HG02943 (cell line): ENCODE measurements at regions not wholly inside any gene's neighbourhood (a gene's known extent, or its start where the extent isn't known, plus 50 kb on each side); places are given as distances from the start of the nearest gene placed in this dataset.
"Not testable (repeated sequence)": the region's sequence is repeated elsewhere in the genome, so short reads cannot be mapped to it uniquely, and the experiment has no call there.

Source experiments
- ATAC-seq: cut with Tn5 transposase; IDR thresholded peaks from one replicate; pipeline ENCODE4 v1.9.1; 2021; ENCODE audit warnings: mild to moderate bottlenecking, low read depth, moderate library complexity; ENCODE audit not compliant: unreplicated experiment

DNA sequence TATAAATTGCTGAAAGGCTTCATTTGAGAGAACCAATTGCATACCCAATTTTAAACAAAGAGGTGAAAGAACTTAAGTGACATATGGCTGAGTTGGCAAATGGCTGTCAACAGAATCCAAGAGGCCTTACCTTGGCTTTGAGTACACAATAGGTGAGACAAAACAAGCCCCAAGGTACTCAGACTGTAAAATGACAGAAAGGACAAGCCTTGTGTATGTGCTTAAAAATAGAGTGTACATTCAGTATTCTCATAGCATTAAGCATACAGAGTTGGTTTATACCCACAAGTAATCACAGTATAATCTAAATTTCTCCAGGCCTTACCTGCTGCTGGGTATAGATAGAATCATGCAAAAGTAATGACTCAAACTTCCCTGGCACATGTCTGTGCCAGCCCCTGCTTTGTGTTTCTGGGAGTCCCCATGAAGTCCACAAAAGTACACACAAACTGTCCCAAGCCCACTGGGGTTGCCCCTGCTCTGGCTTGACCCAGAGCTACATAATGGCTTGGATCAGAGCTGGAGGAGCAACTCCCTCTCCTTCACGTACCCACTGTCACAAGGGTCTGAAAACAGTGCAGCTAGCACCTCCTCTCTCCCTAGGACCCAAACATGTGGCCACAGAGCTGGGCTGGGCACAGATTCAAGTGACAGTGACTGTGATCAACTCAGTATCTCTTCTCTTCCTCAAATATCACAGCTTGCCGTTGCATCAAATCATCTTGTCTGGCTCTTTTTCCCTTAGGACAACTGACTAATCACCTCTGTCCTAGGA, 250.8 kb downstream of the ENC1 start:
- no peak for ATAC-seq

DNA sequence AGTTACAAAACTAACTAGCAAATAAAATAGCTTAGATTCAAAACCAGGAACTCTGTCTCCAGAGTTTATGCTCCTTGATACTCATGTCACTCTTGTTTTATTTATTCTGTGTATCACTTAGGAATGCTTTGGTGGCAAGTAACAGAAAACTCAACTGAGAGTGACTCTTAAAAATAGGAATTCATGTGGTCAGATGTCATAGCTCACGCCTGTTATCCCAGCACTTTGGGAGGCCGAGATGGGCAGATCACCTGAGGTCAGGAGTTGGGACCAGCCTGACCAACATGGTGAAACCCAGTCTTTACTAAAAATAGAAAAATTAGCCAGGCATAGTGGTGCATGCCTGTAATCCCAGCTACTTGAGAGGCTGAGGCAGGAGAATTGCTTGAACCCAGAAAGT, 252.1 kb downstream of the ENC1 start:
- ATAC-seq: not testable (repeated sequence)

DNA sequence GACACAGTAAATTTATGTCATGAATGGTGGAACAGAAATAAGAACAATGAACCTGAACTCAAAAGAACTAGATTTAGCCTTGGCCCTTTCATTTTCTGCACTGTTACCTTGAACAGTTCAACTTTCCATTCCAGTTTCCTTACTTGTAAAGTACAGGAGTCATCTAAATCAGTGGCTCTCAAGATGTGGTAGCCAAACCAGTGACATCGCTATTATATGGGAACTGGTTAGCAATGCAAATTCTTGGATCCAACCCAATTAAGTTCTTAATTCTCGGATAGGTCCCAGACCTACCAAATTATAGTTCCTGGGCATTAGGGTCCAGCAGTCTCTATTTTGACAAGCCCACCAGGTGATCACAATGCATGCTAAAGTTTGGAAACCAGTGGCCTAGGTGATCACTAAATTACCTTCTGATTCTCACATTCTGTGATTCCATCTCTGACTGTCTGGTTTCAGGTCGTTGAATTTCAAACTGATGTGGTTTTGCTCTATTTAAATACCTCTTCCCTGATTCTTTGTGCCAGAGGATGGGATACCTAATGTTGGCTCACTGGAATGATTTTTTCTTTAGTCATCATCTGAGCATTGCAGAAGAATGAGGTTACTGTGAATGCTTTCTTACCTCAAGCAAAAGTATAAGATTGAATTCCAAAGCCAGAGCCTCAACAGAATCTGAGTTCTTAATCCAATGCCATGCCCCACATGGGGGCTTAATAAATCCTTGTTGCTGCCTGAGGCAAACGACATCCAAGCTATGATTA, 253.8 kb downstream of the ENC1 start:
- no peak for ATAC-seq

DNA sequence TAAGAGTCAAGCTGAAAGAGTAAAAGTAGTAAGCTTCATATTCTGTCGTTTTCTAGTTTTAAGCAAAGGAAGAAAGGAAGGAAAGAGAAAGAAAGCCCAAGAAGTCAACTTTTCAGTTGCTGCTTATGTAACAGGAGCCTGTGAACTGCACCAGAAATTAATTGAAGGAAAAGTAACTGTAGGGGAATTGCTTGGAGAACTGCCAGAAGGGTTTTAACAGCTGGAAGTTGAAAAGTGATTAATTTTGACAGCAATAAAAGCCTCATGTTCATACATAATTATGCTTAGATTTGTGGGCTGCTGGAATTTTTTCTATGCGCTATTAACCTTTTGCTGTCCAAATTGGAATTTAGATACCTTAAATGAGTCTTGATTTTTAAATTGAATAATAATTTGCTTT, 255.7 kb downstream of the ENC1 start:
- ATAC-seq: no peak

DNA sequence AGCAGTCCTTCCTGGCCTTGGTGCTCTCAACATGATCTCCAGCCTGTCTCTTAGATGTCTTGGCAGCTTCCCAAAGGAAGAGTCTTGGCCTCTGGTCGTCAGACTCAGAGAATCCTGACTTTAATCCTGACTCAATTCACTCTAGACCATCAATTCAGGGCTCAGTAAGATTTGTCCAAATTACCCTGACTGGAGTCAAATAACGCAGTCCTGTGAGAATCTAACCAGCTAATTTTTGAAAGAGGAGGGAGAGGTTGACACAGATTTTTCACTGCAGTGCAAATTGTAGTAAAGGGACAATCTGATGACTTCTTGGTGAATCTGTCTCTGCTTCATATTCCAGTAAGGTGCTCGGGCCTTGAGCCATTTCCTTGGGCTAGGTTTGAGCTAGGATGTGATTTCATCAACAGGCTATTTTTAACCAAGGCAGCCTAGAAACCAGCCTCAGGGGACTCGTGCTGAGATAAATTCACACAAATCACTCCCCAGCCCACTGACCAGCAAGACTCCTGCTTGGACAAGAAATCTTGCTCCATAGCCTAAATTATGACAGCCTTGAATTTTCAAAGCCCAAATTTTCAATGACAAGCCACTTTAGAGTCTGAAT, 257.4 kb downstream of the ENC1 start:
- no peak for ATAC-seq

DNA sequence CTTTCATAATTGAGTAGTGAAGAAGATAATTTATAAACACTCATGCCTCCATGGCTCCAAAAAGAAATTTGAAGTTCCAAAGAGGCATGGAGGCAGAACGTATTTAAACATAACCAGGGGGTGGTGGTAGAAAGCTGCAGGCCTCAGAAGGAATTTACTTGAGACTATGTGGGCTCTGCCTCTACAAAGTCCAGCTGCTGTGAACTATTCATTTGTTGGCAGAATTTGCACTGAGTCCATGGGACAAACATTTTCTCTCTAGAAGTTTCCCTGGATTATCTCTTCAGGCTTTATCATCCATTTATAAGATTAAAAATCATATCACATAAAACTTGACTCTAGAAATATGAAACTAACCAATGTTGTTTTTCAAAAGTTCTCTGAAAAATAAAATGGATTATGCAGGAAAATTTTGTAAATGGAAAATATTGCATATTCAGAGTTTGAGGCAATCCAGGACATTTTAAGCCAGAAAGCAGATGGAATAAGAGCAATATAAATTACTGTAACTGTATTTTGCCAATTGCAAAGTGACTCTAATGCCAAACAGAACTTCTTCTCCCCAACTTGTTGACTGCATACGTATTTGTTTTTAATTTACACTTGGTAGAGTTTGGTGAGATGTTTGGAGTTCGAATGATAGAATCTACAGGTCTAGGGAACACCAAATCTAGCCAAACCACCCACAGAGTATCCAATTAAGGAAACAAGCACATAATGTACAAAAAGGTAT, 258.2 kb downstream of the ENC1 start:
- no peak for ATAC-seq

DNA sequence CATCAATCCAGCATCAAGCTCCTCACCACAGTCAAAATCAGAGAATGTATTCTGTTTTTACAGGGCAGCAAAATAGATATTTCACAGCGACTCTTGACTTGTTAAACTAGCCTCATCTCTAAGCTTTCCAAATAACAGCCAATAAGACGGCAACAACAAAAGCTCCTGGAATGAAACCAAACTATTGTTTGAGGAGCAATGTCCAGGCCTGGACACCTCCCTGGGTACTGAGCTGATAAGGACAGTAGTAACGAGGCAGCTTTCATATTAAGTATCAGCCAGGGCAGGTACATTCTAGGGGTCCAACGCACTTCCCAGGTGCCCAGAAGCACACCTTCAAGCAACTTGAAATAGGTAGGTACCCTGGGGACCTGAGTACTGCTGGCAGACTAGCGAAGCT, 260.3 kb downstream of the ENC1 start:
- no peak for ATAC-seq

DNA sequence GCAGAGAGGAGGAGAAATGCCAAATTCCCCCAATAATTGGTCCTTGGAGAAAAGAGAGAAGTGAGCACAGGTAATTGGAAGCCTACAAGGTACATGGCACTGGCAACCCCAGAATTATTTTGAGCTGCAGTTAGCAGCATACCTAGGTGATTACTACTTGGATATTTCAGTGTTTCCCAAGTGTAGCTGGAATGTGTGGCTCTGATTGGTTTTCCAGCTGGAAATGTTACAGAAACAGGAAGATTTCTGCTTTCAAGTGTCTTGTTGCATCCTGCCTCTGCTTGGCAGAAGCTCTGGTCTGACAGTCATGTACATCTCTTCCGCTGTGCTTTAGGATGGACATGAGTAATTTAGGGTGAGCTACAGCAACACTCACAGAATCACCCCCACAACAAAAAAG, 262.1 kb downstream of the ENC1 start:
- no peak for ATAC-seq

DNA sequence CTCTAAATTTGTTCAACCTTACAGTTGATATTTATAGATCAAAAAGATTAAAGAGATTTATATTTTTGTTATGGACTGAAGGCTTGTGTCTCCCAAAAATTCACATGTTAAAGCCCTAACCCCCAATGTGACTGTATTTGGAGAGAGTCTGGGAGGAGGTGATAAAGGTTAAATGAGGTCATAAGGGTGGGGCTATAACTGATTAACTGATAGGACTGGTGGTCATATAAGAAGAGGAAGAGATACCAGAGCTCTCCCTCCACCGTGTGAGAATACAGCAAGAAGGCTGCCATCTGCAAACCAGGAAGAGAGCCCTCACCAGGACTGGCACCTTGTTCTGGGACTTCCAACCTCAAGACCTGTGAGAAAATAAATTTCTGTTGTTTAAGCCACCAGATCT, 264.3 kb downstream of the ENC1 start:
- ATAC-seq: no peak

DNA sequence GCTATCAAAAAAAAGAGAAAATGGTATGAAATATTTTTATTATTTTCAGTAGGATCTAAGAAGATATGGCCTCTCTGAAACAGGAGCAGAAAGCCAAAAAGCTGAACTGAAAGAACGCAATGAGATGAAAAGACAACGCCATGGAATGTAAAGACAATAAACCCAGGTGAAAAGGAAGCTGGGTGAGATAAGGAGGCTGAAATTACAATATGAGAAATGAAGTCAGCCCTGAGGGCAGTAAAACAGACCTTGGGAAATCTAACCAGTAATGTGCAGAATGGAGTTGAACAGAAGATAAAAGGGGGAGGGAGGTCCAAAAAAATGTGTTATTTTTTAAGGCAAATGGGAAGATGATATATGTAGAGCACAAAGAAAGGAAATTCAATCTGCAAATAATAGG, 265.3 kb downstream of the ENC1 start:
- no peak for ATAC-seq

DNA sequence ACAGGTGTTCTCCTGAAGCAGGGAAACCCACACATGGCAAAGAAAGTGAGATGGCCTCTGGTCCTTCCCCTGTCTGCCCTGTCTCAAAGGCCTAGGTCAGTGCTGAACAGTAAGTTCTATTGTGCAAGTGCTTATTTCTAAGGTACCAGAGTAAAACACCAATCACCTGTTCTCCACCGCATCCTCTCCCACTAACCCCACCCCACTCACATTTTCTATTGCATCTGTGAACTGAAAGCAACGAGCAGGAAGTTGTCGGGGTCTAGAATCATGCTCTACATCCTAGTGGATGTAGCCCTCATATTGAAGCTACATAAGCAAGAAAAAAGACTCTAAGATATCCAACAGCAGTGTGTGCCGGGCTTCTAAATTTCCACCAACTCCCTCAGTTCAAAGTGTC, 265.9 kb downstream of the ENC1 start:
- ATAC-seq: no peak

DNA sequence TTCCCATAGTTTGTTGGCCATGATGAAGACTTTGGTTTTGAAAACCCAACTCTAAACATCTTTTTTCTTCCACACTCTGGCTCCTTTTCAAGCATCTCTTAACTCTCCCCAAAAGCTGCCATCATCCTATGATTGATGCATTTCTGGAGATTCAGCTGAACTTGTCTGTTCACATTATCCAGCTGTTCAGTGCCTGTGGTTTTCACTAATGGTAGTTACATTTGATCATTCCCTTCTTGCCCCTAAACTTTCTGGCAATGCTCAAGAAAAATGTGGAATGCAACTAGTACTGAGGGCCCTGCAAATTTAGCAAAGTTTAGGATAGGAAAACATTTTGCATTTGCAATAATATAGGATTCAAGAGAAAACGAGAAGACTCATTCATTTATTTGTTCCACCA, 267.5 kb downstream of the ENC1 start:
- ATAC-seq: no peak

DNA sequence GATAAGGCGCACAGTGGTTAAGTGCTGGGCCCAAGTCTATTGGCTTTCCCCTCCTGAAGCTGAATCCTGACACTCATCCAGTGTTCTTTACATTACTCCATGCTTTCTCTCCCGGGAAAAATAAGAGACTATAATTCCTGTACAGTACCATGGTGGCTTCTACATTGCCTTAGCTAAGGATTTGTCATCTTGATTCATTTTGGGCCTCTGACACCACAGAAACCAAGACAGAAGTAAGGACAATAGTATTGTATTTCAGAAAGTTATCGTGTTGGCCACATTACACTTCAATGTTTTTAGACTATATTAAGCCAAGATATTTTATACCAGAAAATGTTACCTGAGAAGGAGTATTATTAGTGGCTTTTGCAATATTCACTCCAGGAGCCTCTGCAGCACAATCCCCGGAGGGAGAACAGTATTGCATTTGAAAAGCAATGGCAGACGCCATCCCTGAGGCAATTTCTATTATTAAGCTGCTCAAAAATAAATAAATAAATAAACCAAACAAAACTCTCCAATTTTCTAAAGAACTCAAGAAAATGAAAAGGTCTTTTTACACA, 267.9 kb downstream of the ENC1 start:
- no peak for ATAC-seq

DNA sequence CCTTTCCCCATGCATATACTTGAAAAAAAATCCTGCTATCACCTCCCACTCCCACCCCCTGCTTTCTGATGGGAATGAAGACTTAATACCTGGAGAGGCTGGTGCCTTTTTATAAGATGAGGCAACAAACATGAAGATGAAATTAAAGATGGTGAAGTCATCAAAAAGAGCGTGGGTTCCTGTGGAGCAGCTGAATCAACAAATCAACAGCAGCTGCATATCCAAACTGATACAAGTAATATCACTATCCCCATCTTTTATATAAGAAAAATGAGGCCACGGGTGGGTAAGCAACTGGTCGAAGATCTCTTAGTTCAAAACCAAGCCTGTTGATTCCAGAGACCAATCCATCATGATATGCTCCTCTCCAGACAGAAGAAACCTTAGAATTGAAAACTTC, 268.5 kb downstream of the ENC1 start:
- no peak for ATAC-seq

DNA sequence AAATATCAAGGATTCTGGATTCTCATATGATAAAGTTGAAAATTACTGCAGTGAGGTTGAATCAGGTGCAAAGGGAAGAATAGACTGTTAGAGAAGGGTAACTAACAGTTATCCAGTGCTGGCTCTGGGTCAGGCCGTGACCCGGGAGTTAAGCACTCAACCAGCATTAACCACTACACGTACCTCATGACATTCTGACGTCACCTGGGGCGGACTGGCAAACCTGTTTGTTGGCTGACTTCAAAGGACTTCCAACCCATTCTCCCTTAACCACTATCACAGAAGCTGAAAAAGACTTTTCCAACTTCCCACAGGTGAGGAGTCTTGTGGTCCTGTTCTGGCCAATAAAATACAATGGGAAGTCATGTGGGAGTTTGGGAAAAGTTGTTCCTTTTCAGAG, 268.9 kb downstream of the ENC1 start:
- ATAC-seq: no peak

DNA sequence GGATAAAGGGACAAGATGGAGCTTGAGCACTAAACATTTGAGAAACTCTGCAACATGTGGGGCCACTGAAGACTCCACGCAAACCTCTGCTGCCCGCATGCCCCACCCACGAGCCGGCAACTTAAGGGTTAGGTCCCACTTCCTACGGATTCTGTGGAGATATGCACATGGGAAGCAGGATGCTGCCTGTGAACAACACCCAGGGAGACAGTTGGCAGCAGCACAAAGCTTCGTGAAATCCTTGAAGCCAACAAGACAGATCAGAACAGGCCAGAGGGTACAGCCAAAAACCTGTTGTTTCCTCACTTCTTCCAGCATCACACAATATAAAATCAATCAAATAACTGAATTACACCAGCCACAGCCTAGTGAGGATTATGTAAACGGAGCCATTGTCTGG, 270.4 kb downstream of the ENC1 start:
- no peak for ATAC-seq

DNA sequence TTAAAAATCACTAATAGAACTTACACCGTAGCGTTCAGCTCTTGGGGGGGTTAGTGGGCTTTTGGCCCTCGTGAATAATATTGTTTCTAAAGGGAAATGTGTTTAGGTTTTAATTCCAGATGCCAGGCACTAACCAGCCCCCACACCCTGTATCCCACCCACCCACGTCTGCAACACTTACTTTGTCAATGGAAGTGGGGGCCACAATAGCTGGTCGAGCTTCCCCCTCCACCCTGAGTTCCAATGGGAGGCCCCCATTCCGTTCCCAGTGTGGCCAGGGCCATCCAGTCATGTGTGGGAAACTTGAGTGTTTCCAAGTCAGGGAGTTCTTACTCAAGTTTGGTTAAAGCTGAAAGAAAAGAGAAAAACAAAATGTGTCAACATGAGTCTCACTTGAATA, 271.4 kb downstream of the ENC1 start:
- no peak for ATAC-seq

DNA sequence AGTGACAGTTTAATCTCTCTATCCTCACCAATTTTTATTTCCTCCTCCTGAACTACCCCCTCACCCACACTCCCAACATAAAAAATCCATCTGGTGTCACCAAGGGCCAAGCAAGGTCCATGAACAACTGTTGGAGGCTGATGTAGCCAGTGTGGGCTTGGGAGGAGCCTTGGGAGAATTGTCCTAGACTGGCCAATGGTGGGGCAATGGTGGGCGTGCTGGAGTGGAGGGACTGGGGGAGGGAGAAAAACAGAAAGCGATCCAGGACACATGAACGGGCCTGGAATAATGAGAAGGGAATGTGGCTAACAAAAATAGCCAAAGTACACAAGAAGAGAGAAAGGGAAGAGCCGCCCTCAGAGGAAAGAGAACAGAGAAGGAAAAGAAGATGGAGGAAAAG, 272.6 kb downstream of the ENC1 start:
- no peak for ATAC-seq

DNA sequence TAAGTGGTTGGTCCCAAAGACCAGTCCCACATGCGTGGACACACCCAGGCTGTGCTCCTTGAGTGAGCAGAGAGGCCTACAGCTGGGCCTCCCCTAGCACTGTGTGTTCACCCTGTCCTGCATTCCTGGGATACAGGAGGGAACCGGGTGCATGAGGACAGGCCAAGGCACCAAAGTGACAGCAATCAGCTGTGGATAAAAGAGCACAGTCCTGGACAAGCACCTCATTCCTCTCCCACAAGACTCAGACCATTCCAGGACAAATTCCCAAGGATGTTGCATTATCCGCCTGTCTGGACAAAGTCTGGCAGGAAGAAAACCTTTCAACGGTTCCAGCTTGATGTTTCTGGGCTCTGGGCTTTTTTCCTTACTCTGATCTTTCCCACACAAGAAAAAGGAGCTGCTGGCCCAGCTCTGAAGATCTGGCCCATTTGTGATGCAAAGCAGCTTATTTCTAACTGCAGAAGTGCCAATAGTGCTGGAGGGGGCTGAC, 273.2 kb downstream of the ENC1 start:
- no peak for ATAC-seq

DNA sequence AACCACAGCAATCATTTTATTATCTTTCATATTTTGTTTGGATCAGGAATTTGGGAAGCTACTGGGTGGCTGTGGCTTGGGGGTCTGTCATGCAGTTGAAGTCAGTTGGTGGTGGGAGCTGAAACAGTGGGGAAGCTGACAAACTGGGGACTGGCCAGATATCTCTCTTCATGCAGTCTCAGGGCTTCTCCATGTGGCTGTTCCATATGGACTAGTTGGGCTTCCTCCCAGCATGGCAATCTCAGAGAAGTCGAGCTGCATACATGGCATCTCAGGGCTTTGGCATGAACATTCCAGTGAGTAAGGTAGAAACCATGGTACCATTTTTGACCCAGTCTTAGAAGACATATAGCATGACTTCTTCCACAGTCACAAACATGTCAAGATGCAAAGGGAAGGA, 274.8 kb downstream of the ENC1 start:
- ATAC-seq: no peak

DNA sequence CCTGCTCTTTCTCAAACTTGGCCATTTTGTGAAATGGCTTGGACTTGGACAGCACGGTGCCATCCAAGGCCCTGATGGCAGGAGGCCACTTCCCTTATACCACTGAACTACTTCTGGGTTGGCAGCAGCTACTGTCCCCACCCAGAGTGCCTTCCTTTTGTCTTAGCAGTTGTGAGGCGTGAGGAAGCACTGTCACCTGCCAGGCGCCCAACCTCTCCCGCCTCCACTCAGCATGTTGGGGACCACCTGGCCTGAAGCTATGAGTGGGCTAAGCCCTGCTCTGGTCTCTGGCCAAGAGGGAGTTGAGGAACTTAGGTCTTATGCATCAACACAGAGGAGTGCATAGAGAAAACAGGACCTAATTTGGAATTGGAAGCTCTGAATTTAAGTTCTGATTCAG, 276.0 kb downstream of the ENC1 start:
- ATAC-seq: no peak
